Testis (tissue), 2 donors: ENCODE measurements at regions not wholly inside any gene's neighbourhood (a gene's known extent, or its start where the extent isn't known, plus 50 kb on each side); places are given as distances from the start of the nearest gene placed in this dataset.

Experiments used
- DNase-seq: peaks from one replicate; pipeline ENCODE4 v3.0.0-alpha.2; 2019
- H3K27ac ChIP-seq, 2 donors: fragments of 200-600 bp; sonication (generic); one replicate each; pipeline ENCODE4 v1.5.1; 2019
- H3K27me3 ChIP-seq: fragments of 200-600 bp; sonication (generic); one replicate; pipeline ENCODE4 v1.5.1; 2019
- H3K36me3 ChIP-seq: fragments of 200-600 bp; sonication (generic); one replicate; pipeline ENCODE4 v1.5.1; 2017; ENCODE audit warnings: low read depth; ENCODE audit errors: missing control alignments
- H3K4me1 ChIP-seq: fragments of 200-600 bp; sonication (generic); one replicate; pipeline ENCODE4 v1.5.1; 2019
- H3K4me3 ChIP-seq, 2 donors: fragments of 200-600 bp; sonication (generic); one replicate each; pipeline ENCODE4 v1.5.1; 2017 to 2019
- H3K9me3 ChIP-seq: fragments of 200-600 bp; sonication (generic); one replicate; pipeline ENCODE4 v1.5.1; 2017
- CTCF ChIP-seq, 3 experiments: fragments of 450-650 bp in 2 of 3; fragments of 200-600 bp in 1 of 3; sonication (generic) in 1 of 3; IDR thresholded peaks; one replicate each; pipeline ENCODE4 v1.5.1; 2016 to 2019; ENCODE audit warnings: antibody characterized with exemption in 3 of 3, mild to moderate bottlenecking in 2 of 3, moderate library complexity in 1 of 3
- POLR2A ChIP-seq: fragments of 450-650 bp; IDR thresholded peaks from one replicate; pipeline ENCODE4 v1.6.1; 2017; ENCODE audit warnings: antibody characterized with exemption, mild to moderate bottlenecking, moderate library complexity
- WGBS, 2 donors: methylation state at CpG; one replicate each; pipeline ENCODE4 v1.1.5; 2018; 5-methylcytosine and 5-hydroxymethylcytosine counted together
- intact Hi-C: fragments of 100-400 bp; cut with DNase I; formaldehyde crosslinking; loops from one replicate; pipeline ENCODE4 v1.15.1; 2023; ENCODE audit warnings: low total_unique reads

GRCh38 chr3:116524453-116525210 lies 79.3 kb upstream of the LSAMP start:
- H3K27ac ChIP-seq: no peak overlapping the region

GRCh38 chr3:116552246-116552645 lies 107.0 kb upstream of the LSAMP start:
- WGBS, 2 donors: 31 to 35% methylated on average over 1 of the region's 1 CpG
- no peaks in the 10 kb centered on the region for H3K9me3 ChIP-seq
- no peak overlapping the region for H3K27ac ChIP-seq
- TF ChIP-seq POLR2A (no peak), CTCF (IDR thresholded peaks at IDR 0.05) (no peak)
- intact Hi-C loops: no loop called here
- DNase-seq: no peak
- H3K4me3 ChIP-seq: no peak overlapping the region
- H3K4me1 ChIP-seq: no peaks in the 10 kb centered on the region
- H3K27me3 ChIP-seq: no peaks in the 10 kb centered on the region
- H3K36me3 ChIP-seq: no peaks in the 10 kb centered on the region

More at GRCh38 chr3:116524453-116525210, 79.3 kb upstream of the LSAMP start:
- 88 to 89% methylated on average over 4 of the region's 4 CpGs for WGBS, 2 donors
- TF ChIP-seq POLR2A (no peak), CTCF (IDR thresholded peaks at IDR 0.05) (no peak)
- no peak for DNase-seq
- Histone ChIP-seq H3K9me3 (no peaks in the 10 kb centered on the region), H3K36me3 (no peaks in the 10 kb centered on the region), H3K4me1 (no peaks in the 10 kb centered on the region), H3K4me3 (no peak overlapping the region), H3K27me3 (no peaks in the 10 kb centered on the region)
- intact Hi-C loops: no loop called here

GRCh38 chr3:116553355-116553754 lies 108.1 kb upstream of the LSAMP start:
- no peaks in the 10 kb centered on the region for H3K36me3 ChIP-seq
- TF ChIP-seq CTCF (IDR thresholded peaks at IDR 0.05) (no peak), POLR2A (no peak)
- H3K27ac ChIP-seq: no peak overlapping the region
- no peak for DNase-seq
- 98 to 99% methylated on average over 2 of the region's 2 CpGs for WGBS, 2 donors
- H3K9me3 ChIP-seq: no peaks in the 10 kb centered on the region
- H3K4me3 ChIP-seq: no peak overlapping the region
- H3K4me1 ChIP-seq: no peaks in the 10 kb centered on the region
- intact Hi-C loops: no loop called here
- no peaks in the 10 kb centered on the region for H3K27me3 ChIP-seq

GRCh38 chr3:116561529-116561928 lies 116.2 kb upstream of the LSAMP start:
- intact Hi-C loops: no loop called here
- Histone ChIP-seq H3K9me3 (no peaks in the 10 kb centered on the region), H3K4me1 (no peaks in the 10 kb centered on the region), H3K4me3 (no peak overlapping the region), H3K27me3 (no peaks in the 10 kb centered on the region), H3K27ac (no peak overlapping the region), H3K36me3 (no peaks in the 10 kb centered on the region)
- no peak for TF ChIP-seq CTCF (IDR thresholded peaks at IDR 0.05)
- no peak for TF ChIP-seq POLR2A
- DNase-seq: no peak
- 57 to 59% methylated on average over 3 of the region's 3 CpGs for WGBS, 2 donors

GRCh38 chr3:116563351-116563750 lies 118.1 kb upstream of the LSAMP start:
- WGBS, 2 donors: 56 to 83% methylated on average over 2 of the region's 2 CpGs
- no peaks in the 10 kb centered on the region for H3K36me3 ChIP-seq
- H3K27ac ChIP-seq: no peak overlapping the region
- no peak for DNase-seq
- no peak overlapping the region for H3K4me3 ChIP-seq
- H3K4me1 ChIP-seq: no peaks in the 10 kb centered on the region
- no peaks in the 10 kb centered on the region for H3K27me3 ChIP-seq
- intact Hi-C loops: no loop called here
- H3K9me3 ChIP-seq: no peaks in the 10 kb centered on the region
- TF ChIP-seq POLR2A: no peak
